GM12864 (cell line): ENCODE measurements at regions not wholly inside any gene's neighbourhood (a gene's known extent, or its start where the extent isn't known, plus 50 kb on each side); places are given as distances from the start of the nearest gene placed in this dataset.

Experiments
- DNase-seq: peaks from one replicate; pipeline ENCODE4 v3.0.0-alpha.2; 2011; ENCODE audit warnings: low read depth
- H3K4me3 ChIP-seq: 2 replicates; pipeline ENCODE4 v1.5.1; 2011; ENCODE audit warnings: mild to moderate bottlenecking, low read depth, low read length, control low read depth
- CTCF ChIP-seq: IDR thresholded peaks from 2 replicates; pipeline ENCODE4 v1.5.1; 2011; ENCODE audit warnings: low read depth, mild to moderate bottlenecking, moderate library complexity, low read length, control low read depth, inconsistent platforms; ENCODE audit errors: missing control alignments

- no peak overlapping the region for H3K4me3 ChIP-seq
- DNase-seq: no peak
- TF ChIP-seq CTCF: no peak
Observed at GRCh38 chr15:70523616-70524015, 239.7 kb downstream of the UACA start.

- TF ChIP-seq CTCF: no peak
- H3K4me3 ChIP-seq: no peak overlapping the region
- DNase-seq: no peak
Observed at GRCh38 chr15:70523192-70523591, 240.2 kb downstream of the UACA start.

GRCh38 chr15:70522323-70522966, 240.9 kb downstream of the UACA start:
- DNase-seq: no peak
- H3K4me3 ChIP-seq: no peak overlapping the region
- no peak for TF ChIP-seq CTCF

GRCh38 chr15:70521576-70522322, 241.6 kb downstream of the UACA start:
- TF ChIP-seq CTCF: no peak
- DNase-seq: no peak
- H3K4me3 ChIP-seq: no peak overlapping the region

GRCh38 chr15:70519616-70520015, 243.7 kb downstream of the UACA start:
- DNase-seq: no peak
- no peak overlapping the region for H3K4me3 ChIP-seq
- no peak for TF ChIP-seq CTCF

GRCh38 chr15:70519004-70519365, 244.4 kb downstream of the UACA start:
- no peak for DNase-seq
- H3K4me3 ChIP-seq: no peak overlapping the region
- TF ChIP-seq CTCF: no peak
